ENCODE measurements at regions not wholly inside any gene's neighbourhood (a gene's known extent, or its start where the extent isn't known, plus 50 kb on each side); places are given as distances from the start of the nearest gene placed in this dataset.

DNA sequence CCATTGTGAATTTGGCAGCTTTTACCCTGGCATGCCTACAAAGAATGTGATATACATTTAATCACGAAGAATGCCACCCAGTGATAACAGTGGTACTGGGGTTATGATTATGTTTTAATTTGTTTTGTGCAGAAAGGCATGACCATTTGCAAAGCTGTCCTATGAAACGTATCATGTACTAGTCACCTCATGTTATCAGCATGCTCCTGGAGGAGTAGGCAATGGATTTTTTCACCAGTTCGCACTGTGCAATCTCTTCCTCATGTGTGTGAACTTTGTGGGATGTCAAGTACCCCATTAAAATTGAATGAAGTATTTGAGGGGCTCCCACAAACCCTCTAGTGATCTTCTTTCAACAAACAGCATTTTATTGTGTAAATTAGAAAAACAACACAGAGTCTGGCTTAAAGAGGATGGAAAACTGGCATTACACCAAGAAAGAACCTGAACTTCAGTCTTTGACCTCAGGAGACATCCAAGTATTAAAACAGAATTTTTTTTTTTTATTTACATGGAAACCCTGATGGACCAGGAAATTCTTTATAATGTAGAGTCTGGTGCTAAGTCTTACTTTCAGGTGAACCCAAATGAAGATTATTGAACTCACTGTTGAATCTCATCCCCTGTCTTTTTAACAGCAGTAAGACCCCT lies 200.6 kb upstream of the PGRMC2 start:
- Histone ChIP-seq H3K4me3 (ENCODE audit: low read length) (no peak overlapping the region), H3K36me3 (ENCODE audit: control insufficient read depth in 2 of 3, insufficient read depth in 3 of 3, low read length in 3 of 3) (no peaks in the 10 kb centered on the region), H3K27ac (ENCODE audit: low read depth, low read length) (no peak overlapping the region), H3K9me3 (ENCODE audit: control insufficient read depth in 2 of 3, low read length in 3 of 3) (no peaks in the 10 kb centered on the region), H3K4me1 (ENCODE audit: control insufficient read depth in 2 of 2, insufficient read depth in 2 of 2, low read length in 2 of 2) (no peaks in the 10 kb centered on the region), H3K27me3 (ENCODE audit: control insufficient read depth in 2 of 2, insufficient read depth in 2 of 2, low read length in 2 of 2) (no peaks in the 10 kb centered on the region)
- ATAC-seq (no peak), DNase-seq (no peak)
- POLR2A ChIA-PET = no interaction called here
- CTCF ChIA-PET = interaction anchor here (0.7 kb wide), 1 partner anchor 11 kb away, joined by 3 read pairs; no protein-coding TSS in a partner anchor
- Mint-ChIP-seq H3K9me3 (peaks cover 0 to 16% (median 5%) of the 10 kb centered on the region in 11 donors), H3K27ac (no peak overlapping the region), H3K36me3 (peaks cover 0 to 12% (median 6%) of the 10 kb centered on the region in 5 donors), H3K27me3 (peaks cover 0 to 8% (median 4%) of the 10 kb centered on the region in 5 donors), H3K4me1 (no peaks in the 10 kb centered on the region), H3K4me3 (no peak overlapping the region)
- intact Hi-C loops (cut with micrococcal nuclease) = no loop called here

DNA sequence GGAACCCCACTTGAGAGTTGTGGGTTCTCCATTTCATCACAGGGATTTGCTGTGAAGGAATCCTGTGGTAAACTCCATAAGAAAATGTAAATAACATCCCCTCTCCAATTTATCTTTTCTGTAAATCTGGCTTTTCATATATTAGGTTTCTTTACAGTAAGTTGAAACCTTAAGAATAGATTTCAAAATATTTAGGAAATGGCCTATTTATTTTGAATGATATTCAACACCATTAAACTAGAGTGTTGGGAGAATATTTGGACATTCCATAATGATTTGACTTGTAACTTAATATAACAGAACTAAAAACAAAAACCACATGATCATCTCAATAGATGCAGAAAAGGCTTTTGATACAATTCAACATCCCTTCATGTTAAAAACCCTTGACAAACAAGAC lies 197.3 kb upstream of the PGRMC2 start:
- POLR2A ChIA-PET = no interaction called here
- Mint-ChIP-seq H3K4me1 (no peaks in the 10 kb centered on the region), H3K9me3 (peaks cover 0 to 12% (median under 1%) of the 10 kb centered on the region in 11 donors)

DNA sequence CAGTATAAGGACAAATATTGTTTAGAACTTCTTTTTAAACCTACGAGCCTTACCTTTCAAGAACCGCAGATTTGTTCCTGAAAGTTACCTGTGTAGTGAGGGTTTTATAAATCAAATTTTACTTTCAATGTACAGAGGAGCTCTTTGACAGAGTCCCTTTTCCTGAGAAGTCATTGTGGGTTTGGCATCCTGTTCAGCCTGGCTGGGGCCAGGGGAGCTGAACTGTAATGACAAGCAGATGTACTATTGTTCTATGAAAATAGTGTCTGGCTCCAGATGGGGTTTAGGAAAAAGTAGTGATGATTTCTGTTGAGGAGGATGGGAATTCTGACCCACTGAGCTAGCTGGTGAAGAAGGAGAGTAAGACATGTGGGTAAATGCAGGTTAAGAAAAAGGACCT lies 196.2 kb upstream of the PGRMC2 start:
- ChIA-PET CTCF (no interaction called here), POLR2A (no interaction called here)
- H3K27ac ChIP-seq (ENCODE audit: low read depth, low read length) = no peak overlapping the region
- no peaks in the 10 kb centered on the region for H3K36me3 ChIP-seq (ENCODE audit: control insufficient read depth in 2 of 3, insufficient read depth in 3 of 3, low read length in 3 of 3)
- Mint-ChIP-seq H3K4me1 (no peaks in the 10 kb centered on the region), H3K36me3 (peaks cover 0 to 11% (median 0%) of the 10 kb centered on the region in 5 donors), H3K9me3 (peaks cover 0 to 12% (median 0%) of the 10 kb centered on the region in 11 donors), H3K4me3 (no peak overlapping the region), H3K27ac (no peak overlapping the region), H3K27me3 (peaks cover 0 to 4% (median 2%) of the 10 kb centered on the region in 5 donors)
- no peaks in the 10 kb centered on the region for H3K27me3 ChIP-seq (ENCODE audit: control insufficient read depth in 2 of 2, insufficient read depth in 2 of 2, low read length in 2 of 2)
- H3K9me3 ChIP-seq (ENCODE audit: control insufficient read depth in 2 of 3, low read length in 3 of 3) = no peaks in the 10 kb centered on the region
- intact Hi-C loops (cut with micrococcal nuclease) = no loop called here
- H3K4me1 ChIP-seq (ENCODE audit: control insufficient read depth in 2 of 2, insufficient read depth in 2 of 2, low read length in 2 of 2) = no peaks in the 10 kb centered on the region
- no peak overlapping the region for H3K4me3 ChIP-seq (ENCODE audit: low read length)
- DNase-seq = no peak
- no peak for ATAC-seq

More for the DNA sequence above, 197.3 kb upstream of the PGRMC2 start:
- no peak overlapping the region for H3K27ac ChIP-seq (ENCODE audit: low read depth, low read length)
- no peaks in the 10 kb centered on the region for H3K36me3 ChIP-seq (ENCODE audit: control insufficient read depth in 2 of 3, insufficient read depth in 3 of 3, low read length in 3 of 3)
- CTCF ChIA-PET = no interaction called here
- Mint-ChIP-seq H3K4me3 (no peak overlapping the region), H3K27me3 (peaks cover 0 to 4% (median 2%) of the 10 kb centered on the region in 5 donors), H3K27ac (no peak overlapping the region), H3K36me3 (peaks cover 0 to 11% (median 2%) of the 10 kb centered on the region in 5 donors)
- intact Hi-C loops (cut with micrococcal nuclease) = no loop called here
- ATAC-seq = no peak
- H3K9me3 ChIP-seq (ENCODE audit: control insufficient read depth in 2 of 3, low read length in 3 of 3) = no peaks in the 10 kb centered on the region
- H3K27me3 ChIP-seq (ENCODE audit: control insufficient read depth in 2 of 2, insufficient read depth in 2 of 2, low read length in 2 of 2) = no peaks in the 10 kb centered on the region
- H3K4me3 ChIP-seq (ENCODE audit: low read length) = no peak overlapping the region
- H3K4me1 ChIP-seq (ENCODE audit: control insufficient read depth in 2 of 2, insufficient read depth in 2 of 2, low read length in 2 of 2) = no peaks in the 10 kb centered on the region
- DNase-seq = no peak

DNA sequence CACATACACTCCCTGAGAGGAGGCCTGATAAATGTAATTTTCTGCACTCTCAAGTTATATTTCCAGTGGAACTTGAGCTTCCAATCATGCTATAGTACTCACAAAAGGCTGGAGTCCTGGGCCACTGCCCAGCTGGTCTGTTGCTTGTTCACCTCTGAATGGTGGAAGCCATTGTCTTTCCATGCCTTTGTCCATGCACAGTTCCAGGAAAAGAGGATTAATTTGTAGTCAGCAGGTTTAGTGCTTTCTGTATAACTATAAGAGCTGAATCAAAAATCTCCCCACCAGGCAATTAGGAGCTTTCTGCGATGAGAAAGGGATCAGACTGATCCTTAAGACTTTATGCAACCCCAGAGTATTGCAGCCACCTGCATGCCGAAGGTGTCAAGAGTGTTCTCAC lies 195.4 kb upstream of the PGRMC2 start:
- H3K4me3 Mint-ChIP-seq = no peak overlapping the region
- H3K36me3 Mint-ChIP-seq = peaks cover 0 to 11% (median 0%) of the 10 kb centered on the region in 5 donors
- H3K9me3 Mint-ChIP-seq = peaks cover 0 to 12% (median 0%) of the 10 kb centered on the region in 11 donors
- H3K9me3 ChIP-seq (ENCODE audit: control insufficient read depth in 2 of 3, low read length in 3 of 3) = no peaks in the 10 kb centered on the region
- no peaks in the 10 kb centered on the region for H3K27me3 ChIP-seq (ENCODE audit: control insufficient read depth in 2 of 2, insufficient read depth in 2 of 2, low read length in 2 of 2)
- DNase-seq (no peak), ATAC-seq (no peak)
- H3K27me3 Mint-ChIP-seq = peaks cover 0 to 4% (median 2%) of the 10 kb centered on the region in 5 donors
- no peak overlapping the region for H3K27ac ChIP-seq (ENCODE audit: low read depth, low read length)
- H3K4me1 ChIP-seq (ENCODE audit: control insufficient read depth in 2 of 2, insufficient read depth in 2 of 2, low read length in 2 of 2) = no peaks in the 10 kb centered on the region
- ChIA-PET POLR2A (no interaction called here), CTCF (no interaction called here)
- H3K27ac Mint-ChIP-seq = no peak overlapping the region
- no peak overlapping the region for H3K4me3 ChIP-seq (ENCODE audit: low read length)
- H3K36me3 ChIP-seq (ENCODE audit: control insufficient read depth in 2 of 3, insufficient read depth in 3 of 3, low read length in 3 of 3) = no peaks in the 10 kb centered on the region
- intact Hi-C loops (cut with micrococcal nuclease) = no loop called here
- H3K4me1 Mint-ChIP-seq = no peaks in the 10 kb centered on the region

DNA sequence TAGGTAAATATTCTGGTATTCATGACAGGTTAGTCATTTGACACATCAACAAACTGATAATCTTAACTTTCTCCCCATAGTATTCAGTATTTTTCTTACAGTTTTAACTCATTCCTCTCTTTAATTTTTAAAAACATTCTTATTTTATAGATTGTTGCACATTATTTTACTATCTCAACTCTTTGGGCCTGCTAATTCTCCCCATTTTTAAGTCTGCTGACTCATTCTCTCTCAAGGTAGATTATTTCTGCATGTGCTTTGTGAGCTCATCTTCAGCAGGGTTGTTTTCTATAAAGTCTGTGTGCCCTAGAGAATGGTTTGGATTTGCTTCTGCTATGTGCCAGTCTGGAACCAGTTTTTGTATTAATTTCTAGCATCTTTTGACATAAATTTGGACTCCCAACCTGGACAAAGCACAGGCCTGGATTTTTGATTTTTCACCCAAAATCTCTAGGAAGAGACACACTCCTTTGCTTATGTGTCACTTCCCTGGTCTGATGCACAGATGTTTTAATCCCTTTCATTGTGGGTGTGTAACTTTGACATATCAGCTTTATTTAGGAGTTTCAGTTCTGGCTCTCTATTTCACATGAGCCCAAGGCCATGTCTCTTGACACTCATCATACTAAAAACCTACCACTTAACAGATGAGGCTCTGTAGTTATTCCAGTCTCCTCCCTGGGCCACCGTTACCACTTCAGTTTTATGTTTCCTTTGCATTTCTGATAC lies 194.3 kb upstream of the PGRMC2 start:
- H3K9me3 Mint-ChIP-seq = peaks cover 0 to 12% (median 0%) of the 10 kb centered on the region in 11 donors
- no peaks in the 10 kb centered on the region for H3K4me1 Mint-ChIP-seq
- intact Hi-C loops (cut with micrococcal nuclease) = no loop called here
- no peaks in the 10 kb centered on the region for H3K9me3 ChIP-seq (ENCODE audit: control insufficient read depth in 2 of 3, low read length in 3 of 3)
- no peaks in the 10 kb centered on the region for H3K36me3 ChIP-seq (ENCODE audit: control insufficient read depth in 2 of 3, insufficient read depth in 3 of 3, low read length in 3 of 3)
- ChIA-PET CTCF (no interaction called here), POLR2A (no interaction called here)
- H3K27me3 ChIP-seq (ENCODE audit: control insufficient read depth in 2 of 2, insufficient read depth in 2 of 2, low read length in 2 of 2) = no peaks in the 10 kb centered on the region
- H3K4me3 ChIP-seq (ENCODE audit: low read length) = no peak overlapping the region
- H3K36me3 Mint-ChIP-seq = peaks cover 0 to 11% (median 0%) of the 10 kb centered on the region in 5 donors
- no peak overlapping the region for H3K27ac ChIP-seq (ENCODE audit: low read depth, low read length)
- DNase-seq = no peak
- H3K27ac Mint-ChIP-seq = no peak overlapping the region
- H3K4me3 Mint-ChIP-seq = no peak overlapping the region
- H3K27me3 Mint-ChIP-seq = peaks cover 0 to 4% (median 2%) of the 10 kb centered on the region in 5 donors
- ATAC-seq = no peak
- no peaks in the 10 kb centered on the region for H3K4me1 ChIP-seq (ENCODE audit: control insufficient read depth in 2 of 2, insufficient read depth in 2 of 2, low read length in 2 of 2)

DNA sequence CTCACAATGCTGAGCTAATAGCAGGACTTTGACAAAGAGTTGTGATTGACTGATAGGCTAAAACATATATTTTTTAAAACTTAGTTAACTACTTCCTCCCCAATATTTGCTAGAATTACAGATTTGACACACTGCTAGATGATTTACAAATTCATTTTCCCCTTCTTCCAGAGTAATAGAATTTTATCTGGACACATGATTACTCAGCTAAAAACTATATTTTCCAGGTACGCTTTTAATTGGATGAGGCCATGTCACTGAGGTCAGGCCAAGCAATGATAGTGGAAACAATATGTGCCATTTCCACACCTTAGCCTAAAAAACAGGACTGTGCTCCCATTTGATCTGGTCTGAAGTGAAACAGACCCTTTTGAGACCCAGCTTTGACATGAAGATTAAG lies 193.3 kb upstream of the PGRMC2 start:
- Histone ChIP-seq H3K4me3 (ENCODE audit: low read length) (no peak overlapping the region), H3K27me3 (ENCODE audit: control insufficient read depth in 2 of 2, insufficient read depth in 2 of 2, low read length in 2 of 2) (no peaks in the 10 kb centered on the region), H3K27ac (ENCODE audit: low read depth, low read length) (no peak overlapping the region), H3K36me3 (ENCODE audit: control insufficient read depth in 2 of 3, insufficient read depth in 3 of 3, low read length in 3 of 3) (no peaks in the 10 kb centered on the region), H3K4me1 (ENCODE audit: control insufficient read depth in 2 of 2, insufficient read depth in 2 of 2, low read length in 2 of 2) (no peaks in the 10 kb centered on the region), H3K9me3 (ENCODE audit: control insufficient read depth in 2 of 3, low read length in 3 of 3) (no peaks in the 10 kb centered on the region)
- intact Hi-C loops (cut with micrococcal nuclease) = no loop called here
- Mint-ChIP-seq H3K27me3 (peaks cover 0 to 4% (median 0%) of the 10 kb centered on the region in 5 donors), H3K36me3 (peaks cover 0 to 11% (median 0%) of the 10 kb centered on the region in 5 donors), H3K27ac (no peak overlapping the region), H3K4me3 (no peak overlapping the region), H3K4me1 (no peaks in the 10 kb centered on the region), H3K9me3 (peaks cover 0 to 7% (median 0%) of the 10 kb centered on the region in 11 donors)
- DNase-seq = no peak
- ChIA-PET CTCF (no interaction called here), POLR2A (no interaction called here)
- ATAC-seq = no peak

Data from naive thymus-derived CD4-positive, alpha-beta T cell (primary cell).